ENCODE measurements at regions not wholly inside any gene's neighbourhood (a gene's known extent, or its start where the extent isn't known, plus 50 kb on each side); places are given as distances from the start of the nearest gene placed in this dataset.

DNA sequence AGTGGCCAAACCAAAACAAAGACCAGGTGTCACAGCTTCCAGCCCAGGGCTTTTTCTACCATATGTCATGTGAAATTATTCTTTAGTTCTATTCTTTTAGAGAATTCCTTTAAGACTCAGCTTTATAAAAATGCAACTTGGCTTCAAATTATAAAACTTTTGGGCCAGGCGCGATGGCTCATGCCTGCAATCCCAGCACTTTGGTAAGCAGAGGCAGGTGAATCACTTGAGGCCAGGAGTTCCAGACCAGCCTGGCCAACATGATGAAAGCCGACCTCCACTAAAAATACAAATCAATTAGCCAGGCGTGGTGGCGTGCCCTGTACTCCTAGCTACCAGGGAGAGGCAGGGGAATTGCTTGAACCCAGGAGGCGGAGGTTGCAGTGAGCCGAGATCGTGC is 210.3 kb upstream of the ARG1 start:
- TF ChIP-seq, protein P1, sequence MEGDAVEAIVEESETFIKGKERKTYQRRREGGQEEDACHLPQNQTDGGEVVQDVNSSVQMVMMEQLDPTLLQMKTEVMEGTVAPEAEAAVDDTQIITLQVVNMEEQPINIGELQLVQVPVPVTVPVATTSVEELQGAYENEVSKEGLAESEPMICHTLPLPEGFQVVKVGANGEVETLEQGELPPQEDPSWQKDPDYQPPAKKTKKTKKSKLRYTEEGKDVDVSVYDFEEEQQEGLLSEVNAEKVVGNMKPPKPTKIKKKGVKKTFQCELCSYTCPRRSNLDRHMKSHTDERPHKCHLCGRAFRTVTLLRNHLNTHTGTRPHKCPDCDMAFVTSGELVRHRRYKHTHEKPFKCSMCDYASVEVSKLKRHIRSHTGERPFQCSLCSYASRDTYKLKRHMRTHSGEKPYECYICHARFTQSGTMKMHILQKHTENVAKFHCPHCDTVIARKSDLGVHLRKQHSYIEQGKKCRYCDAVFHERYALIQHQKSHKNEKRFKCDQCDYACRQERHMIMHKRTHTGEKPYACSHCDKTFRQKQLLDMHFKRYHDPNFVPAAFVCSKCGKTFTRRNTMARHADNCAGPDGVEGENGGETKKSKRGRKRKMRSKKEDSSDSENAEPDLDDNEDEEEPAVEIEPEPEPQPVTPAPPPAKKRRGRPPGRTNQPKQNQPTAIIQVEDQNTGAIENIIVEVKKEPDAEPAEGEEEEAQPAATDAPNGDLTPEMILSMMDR (IDR thresholded peaks at IDR 0.05; ENCODE audit: low read length), result no peak
- TF ChIP-seq EZH2 (IDR thresholded peaks at IDR 0.05; ENCODE audit: borderline replicate concordance, low read length), result no peak

All from OCI-LY1 (cell line).